PC-3 (cell line): ENCODE measurements at regions not wholly inside any gene's neighbourhood (a gene's known extent, or its start where the extent isn't known, plus 50 kb on each side); places are given as distances from the start of the nearest gene placed in this dataset.

Experiments
- EZH2 ChIP-seq: fragments of 300-600 bp; sonication (generic); IDR thresholded peaks from one replicate; pipeline ENCODE4 v1.6.1; 2017; ENCODE audit warnings: antibody characterized with exemption, mild to moderate bottlenecking, low read length; ENCODE audit not compliant: unreplicated experiment
- EZH2phosphoT487 ChIP-seq: fragments of 300-600 bp; sonication (generic); IDR thresholded peaks from 2 replicates; pipeline ENCODE4 v1.6.1; 2018; ENCODE audit warnings: mild to moderate bottlenecking, antibody characterized with exemption, low read length, borderline replicate concordance
- TF ChIP-seq, protein P1 (sequence below): fragments of 300-600 bp; sonication (generic); conservative IDR thresholded peaks from 2 replicates; pipeline ENCODE4 v1.5.1; 2017; ENCODE audit warnings: antibody characterized with exemption, low read depth, mild to moderate bottlenecking, low read length

GRCh38 chr6:101090281-101090680, 209.2 kb upstream of the ASCC3 start:
- TF ChIP-seq, protein P1, sequence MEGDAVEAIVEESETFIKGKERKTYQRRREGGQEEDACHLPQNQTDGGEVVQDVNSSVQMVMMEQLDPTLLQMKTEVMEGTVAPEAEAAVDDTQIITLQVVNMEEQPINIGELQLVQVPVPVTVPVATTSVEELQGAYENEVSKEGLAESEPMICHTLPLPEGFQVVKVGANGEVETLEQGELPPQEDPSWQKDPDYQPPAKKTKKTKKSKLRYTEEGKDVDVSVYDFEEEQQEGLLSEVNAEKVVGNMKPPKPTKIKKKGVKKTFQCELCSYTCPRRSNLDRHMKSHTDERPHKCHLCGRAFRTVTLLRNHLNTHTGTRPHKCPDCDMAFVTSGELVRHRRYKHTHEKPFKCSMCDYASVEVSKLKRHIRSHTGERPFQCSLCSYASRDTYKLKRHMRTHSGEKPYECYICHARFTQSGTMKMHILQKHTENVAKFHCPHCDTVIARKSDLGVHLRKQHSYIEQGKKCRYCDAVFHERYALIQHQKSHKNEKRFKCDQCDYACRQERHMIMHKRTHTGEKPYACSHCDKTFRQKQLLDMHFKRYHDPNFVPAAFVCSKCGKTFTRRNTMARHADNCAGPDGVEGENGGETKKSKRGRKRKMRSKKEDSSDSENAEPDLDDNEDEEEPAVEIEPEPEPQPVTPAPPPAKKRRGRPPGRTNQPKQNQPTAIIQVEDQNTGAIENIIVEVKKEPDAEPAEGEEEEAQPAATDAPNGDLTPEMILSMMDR, result no peak
- TF ChIP-seq EZH2 (no peak), EZH2phosphoT487 (no peak)
